K562 (cell line): ENCODE measurements at regions not wholly inside any gene's neighbourhood (a gene's known extent, or its start where the extent isn't known, plus 50 kb on each side); places are given as distances from the start of the nearest gene placed in this dataset.

Experiments
- KAT8 ChIP-seq: fragments of 450-650 bp; IDR thresholded peaks from 2 replicates; pipeline ENCODE4 v1.6.1; 2016; ENCODE audit warnings: low read depth, mild to moderate bottlenecking
- MAFK ChIP-seq: IDR thresholded peaks from 2 replicates; pipeline ENCODE4 v1.6.1; 2011; ENCODE audit warnings: low read length, improper control_type of control experiment
- TAF15 ChIP-seq: fragments of 200-400 bp; formaldehyde crosslinking; IDR thresholded peaks from 2 replicates; pipeline ENCODE4 v1.6.1; 2017; ENCODE audit warnings: mild to moderate bottlenecking, low read depth, low read length, moderate library complexity
- ZC3H11A ChIP-seq: IDR thresholded peaks from 2 replicates; pipeline ENCODE4 v1.6.1; 2012; ENCODE audit warnings: low read depth, low read length, improper control_type of control experiment
- TF ChIP-seq, protein P1 (sequence below): fragments of 450-650 bp; IDR thresholded peaks from 2 replicates; pipeline ENCODE4 v1.6.1; 2017; ENCODE audit warnings: antibody characterized with exemption, mild to moderate bottlenecking
- TF ChIP-seq, protein P2 (sequence below), 3 experiments: IDR thresholded peaks in 2 of 3; conservative IDR thresholded peaks in 1 of 3; 2 replicates each; pipeline ENCODE4 v1.5.1; 2011 to 2012; ENCODE audit warnings: low read length in 3 of 3, mild to moderate bottlenecking in 3 of 3, control low read depth in 2 of 3, improper control_type of control experiment in 1 of 3, inconsistent platforms in 1 of 3, low read depth in 1 of 3, mixed read lengths in 1 of 3, moderate library complexity in 1 of 3; ENCODE audit not compliant: insufficient read depth in 2 of 3

DNA sequence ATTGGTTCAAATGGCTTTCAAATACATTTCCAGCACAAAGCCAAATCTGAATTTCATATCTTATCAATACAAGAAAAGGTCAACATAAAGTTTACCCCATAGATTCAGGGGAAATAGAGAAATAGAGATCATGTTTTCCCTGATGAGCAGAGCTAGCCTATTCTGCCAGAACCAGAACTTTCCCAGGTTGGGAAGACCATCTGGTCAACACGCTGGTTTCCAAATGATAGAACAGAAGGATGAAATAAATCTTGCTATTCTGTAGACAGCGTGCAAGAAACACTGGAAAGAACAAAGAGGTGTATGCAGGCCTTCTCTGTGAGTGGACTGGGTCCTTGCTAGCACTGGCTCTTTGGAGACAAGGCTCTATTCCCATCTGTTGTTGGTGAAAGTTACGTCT, 350.6 kb downstream of the NDFIP2 start:
- TF ChIP-seq TAF15 (no peak), ZC3H11A (no peak), KAT8 (no peak), MAFK (no peak)
- TF ChIP-seq, protein P1, sequence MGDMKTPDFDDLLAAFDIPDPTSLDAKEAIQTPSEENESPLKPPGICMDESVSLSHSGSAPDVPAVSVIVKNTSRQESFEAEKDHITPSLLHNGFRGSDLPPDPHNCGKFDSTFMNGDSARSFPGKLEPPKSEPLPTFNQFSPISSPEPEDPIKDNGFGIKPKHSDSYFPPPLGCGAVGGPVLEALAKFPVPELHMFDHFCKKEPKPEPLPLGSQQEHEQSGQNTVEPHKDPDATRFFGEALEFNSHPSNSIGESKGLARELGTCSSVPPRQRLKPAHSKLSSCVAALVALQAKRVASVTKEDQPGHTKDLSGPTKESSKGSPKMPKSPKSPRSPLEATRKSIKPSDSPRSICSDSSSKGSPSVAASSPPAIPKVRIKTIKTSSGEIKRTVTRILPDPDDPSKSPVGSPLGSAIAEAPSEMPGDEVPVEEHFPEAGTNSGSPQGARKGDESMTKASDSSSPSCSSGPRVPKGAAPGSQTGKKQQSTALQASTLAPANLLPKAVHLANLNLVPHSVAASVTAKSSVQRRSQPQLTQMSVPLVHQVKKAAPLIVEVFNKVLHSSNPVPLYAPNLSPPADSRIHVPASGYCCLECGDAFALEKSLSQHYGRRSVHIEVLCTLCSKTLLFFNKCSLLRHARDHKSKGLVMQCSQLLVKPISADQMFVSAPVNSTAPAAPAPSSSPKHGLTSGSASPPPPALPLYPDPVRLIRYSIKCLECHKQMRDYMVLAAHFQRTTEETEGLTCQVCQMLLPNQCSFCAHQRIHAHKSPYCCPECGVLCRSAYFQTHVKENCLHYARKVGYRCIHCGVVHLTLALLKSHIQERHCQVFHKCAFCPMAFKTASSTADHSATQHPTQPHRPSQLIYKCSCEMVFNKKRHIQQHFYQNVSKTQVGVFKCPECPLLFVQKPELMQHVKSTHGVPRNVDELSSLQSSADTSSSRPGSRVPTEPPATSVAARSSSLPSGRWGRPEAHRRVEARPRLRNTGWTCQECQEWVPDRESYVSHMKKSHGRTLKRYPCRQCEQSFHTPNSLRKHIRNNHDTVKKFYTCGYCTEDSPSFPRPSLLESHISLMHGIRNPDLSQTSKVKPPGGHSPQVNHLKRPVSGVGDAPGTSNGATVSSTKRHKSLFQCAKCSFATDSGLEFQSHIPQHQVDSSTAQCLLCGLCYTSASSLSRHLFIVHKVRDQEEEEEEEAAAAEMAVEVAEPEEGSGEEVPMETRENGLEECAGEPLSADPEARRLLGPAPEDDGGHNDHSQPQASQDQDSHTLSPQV, result no peak
- TF ChIP-seq, protein P2, sequence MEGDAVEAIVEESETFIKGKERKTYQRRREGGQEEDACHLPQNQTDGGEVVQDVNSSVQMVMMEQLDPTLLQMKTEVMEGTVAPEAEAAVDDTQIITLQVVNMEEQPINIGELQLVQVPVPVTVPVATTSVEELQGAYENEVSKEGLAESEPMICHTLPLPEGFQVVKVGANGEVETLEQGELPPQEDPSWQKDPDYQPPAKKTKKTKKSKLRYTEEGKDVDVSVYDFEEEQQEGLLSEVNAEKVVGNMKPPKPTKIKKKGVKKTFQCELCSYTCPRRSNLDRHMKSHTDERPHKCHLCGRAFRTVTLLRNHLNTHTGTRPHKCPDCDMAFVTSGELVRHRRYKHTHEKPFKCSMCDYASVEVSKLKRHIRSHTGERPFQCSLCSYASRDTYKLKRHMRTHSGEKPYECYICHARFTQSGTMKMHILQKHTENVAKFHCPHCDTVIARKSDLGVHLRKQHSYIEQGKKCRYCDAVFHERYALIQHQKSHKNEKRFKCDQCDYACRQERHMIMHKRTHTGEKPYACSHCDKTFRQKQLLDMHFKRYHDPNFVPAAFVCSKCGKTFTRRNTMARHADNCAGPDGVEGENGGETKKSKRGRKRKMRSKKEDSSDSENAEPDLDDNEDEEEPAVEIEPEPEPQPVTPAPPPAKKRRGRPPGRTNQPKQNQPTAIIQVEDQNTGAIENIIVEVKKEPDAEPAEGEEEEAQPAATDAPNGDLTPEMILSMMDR (IDR thresholded peaks at IDR 0.05 in 2 of 3, conservative IDR thresholded peaks at IDR 0.05 in 1 of 3; ENCODE audit: insufficient read depth in 2 of 3, low read depth in 1 of 3, low read length in 3 of 3), result no peak
